Right lobe of liver (tissue), 6 donors: ENCODE measurements at regions not wholly inside any gene's neighbourhood (a gene's known extent, or its start where the extent isn't known, plus 50 kb on each side); places are given as distances from the start of the nearest gene placed in this dataset.

Experiments
- ATAC-seq, 4 donors: fragments of 200-7000 bp; cut with Tn5 transposase; one replicate each; pipeline ENCODE4 v1.9.1; 2020; ENCODE audit warnings: mild to moderate bottlenecking in 4 of 4, moderate library complexity in 4 of 4
- DNase-seq, 3 donors: peaks; one replicate each; pipeline ENCODE4 v3.0.0-alpha.2; 2020
- H3K27ac ChIP-seq, 3 donors: fragments of 200-600 bp; one replicate each; pipeline ENCODE4 v1.8.0; 2022
- H3K27me3 ChIP-seq, 2 donors: fragments of 200-600 bp; one replicate each; pipeline ENCODE4 v1.8.0; 2022
- H3K36me3 ChIP-seq, 4 donors: fragments of 200-600 bp; sonication (generic) in 1 of 4; one replicate each; pipeline versions ENCODE4 v1.5.1 to v1.8.0; 2017 to 2022; ENCODE audit warnings: control low read depth in 1 of 4
- H3K4me1 ChIP-seq, 4 donors: fragments of 200-600 bp; sonication (generic) in 1 of 4; one replicate each; pipeline versions ENCODE4 v1.5.1 to v1.8.0; 2017 to 2022; ENCODE audit warnings: control low read depth in 1 of 4
- H3K4me3 ChIP-seq, 3 donors: fragments of 200-600 bp; one replicate each; pipeline ENCODE4 v1.8.0; 2022
- H3K9me3 ChIP-seq, 4 donors: fragments of 200-600 bp; sonication (generic) in 1 of 4; one replicate each; pipeline versions ENCODE4 v1.5.1 to v1.8.0; 2017 to 2022; ENCODE audit warnings: control low read depth in 1 of 4
- CTCF ChIP-seq, 4 donors: fragments of 200-600 bp in 3 of 4; fragments of 450-650 bp in 1 of 4; IDR thresholded peaks; one replicate each; pipeline versions ENCODE4 v1.5.1 to v1.8.0; 2016 to 2022; ENCODE audit warnings: antibody characterized with exemption in 4 of 4, mild to moderate bottlenecking in 2 of 4
- POLR2A ChIP-seq: fragments of 450-650 bp; IDR thresholded peaks from one replicate; pipeline ENCODE4 v1.6.1; 2017; ENCODE audit warnings: antibody characterized with exemption, mild to moderate bottlenecking
- WGBS: methylation state at CpG from one replicate; pipeline ENCODE4 v1.1.6; 2018; ENCODE audit warnings: low coverage, low lambda C conversion rate; ENCODE audit not compliant: insufficient coverage; ENCODE audit errors: missing lambda C conversion rate; 5-methylcytosine and 5-hydroxymethylcytosine counted together
- intact Hi-C, 2 donors: fragments of 100-400 bp; cut with DNase I; formaldehyde crosslinking; loops; one replicate each; pipeline versions ENCODE4 v1.11.2 to v1.14.1; 2022
- donor health status: DM: no; HTN: yes; CAD: no.
- donor health status: DM: no; HTN: no; CAD: no.
- donor health status: DM: no; HTN: no; CAD: no.
- donor health status: DM: no; HTN: yes; CAD: no.
- donor health status: DM: no; HTN: yes; CAD: no.

- ATAC-seq, result no peak
- no peaks in the 10 kb centered on the region for H3K9me3 ChIP-seq
- DNase-seq, result no peak
- 0% methylated on average over 2 of the region's 7 CpGs for WGBS
- no peaks in the 10 kb centered on the region for H3K27me3 ChIP-seq
- no peak for TF ChIP-seq POLR2A
- no peaks in the 10 kb centered on the region for H3K4me1 ChIP-seq
- intact Hi-C loops, result no loop called here
- H3K4me3 ChIP-seq, result no peak overlapping the region
- H3K27ac ChIP-seq, result no peak overlapping the region
- no peaks in the 10 kb centered on the region for H3K36me3 ChIP-seq
These were observed 88.8 kb upstream of the ANKFN1 start for GRCh38 chr17:56064506-56064905.

- ATAC-seq (no peak), DNase-seq (no peak)
- H3K4me1 ChIP-seq, result no peaks in the 10 kb centered on the region
- H3K9me3 ChIP-seq, result no peaks in the 10 kb centered on the region
- no peaks in the 10 kb centered on the region for H3K27me3 ChIP-seq
- intact Hi-C loops, result no loop called here
- H3K4me3 ChIP-seq, result no peak overlapping the region
- H3K27ac ChIP-seq, result no peak overlapping the region
- no peaks in the 10 kb centered on the region for H3K36me3 ChIP-seq
- WGBS, result 69% methylated on average over 4 of the region's 6 CpGs
- TF ChIP-seq POLR2A, result no peak
- TF ChIP-seq CTCF (IDR thresholded peaks at IDR 0.05), result no peak
These were observed 78.8 kb upstream of the ANKFN1 start for GRCh38 chr17:56074361-56074890.

- TF ChIP-seq POLR2A (no peak), CTCF (IDR thresholded peaks at IDR 0.05) (no peak)
- H3K36me3 ChIP-seq, result no peaks in the 10 kb centered on the region
- no peak for DNase-seq
- H3K27ac ChIP-seq, result no peak overlapping the region
- H3K4me1 ChIP-seq, result no peaks in the 10 kb centered on the region
- intact Hi-C loops, result no loop called here
- no peak for ATAC-seq
- no peaks in the 10 kb centered on the region for H3K27me3 ChIP-seq
- H3K4me3 ChIP-seq, result no peak overlapping the region
- no peaks in the 10 kb centered on the region for H3K9me3 ChIP-seq
These were observed 76.3 kb upstream of the ANKFN1 start for GRCh38 chr17:56076980-56077379.

- H3K27ac ChIP-seq, result no peak overlapping the region
- DNase-seq (no peak), ATAC-seq (no peak)
- no peaks in the 10 kb centered on the region for H3K27me3 ChIP-seq
- WGBS, result 89% methylated on average over 2 of the region's 2 CpGs
- no peak for TF ChIP-seq POLR2A
- no peak for TF ChIP-seq CTCF (IDR thresholded peaks at IDR 0.05)
- H3K4me3 ChIP-seq, result no peak overlapping the region
- intact Hi-C loops, result no loop called here
- no peaks in the 10 kb centered on the region for H3K9me3 ChIP-seq
- no peaks in the 10 kb centered on the region for H3K4me1 ChIP-seq
- no peaks in the 10 kb centered on the region for H3K36me3 ChIP-seq
These were observed 69.8 kb upstream of the ANKFN1 start for GRCh38 chr17:56083475-56083874.

- WGBS, result 86% methylated on average over 3 of the region's 3 CpGs
- no peak for ATAC-seq
- Histone ChIP-seq H3K4me1 (no peaks in the 10 kb centered on the region), H3K27me3 (no peaks in the 10 kb centered on the region), H3K9me3 (no peaks in the 10 kb centered on the region), H3K4me3 (no peak overlapping the region), H3K27ac (no peak overlapping the region), H3K36me3 (no peaks in the 10 kb centered on the region)
- TF ChIP-seq CTCF (IDR thresholded peaks at IDR 0.05), result no peak
- TF ChIP-seq POLR2A, result no peak
- no peak for DNase-seq
- intact Hi-C loops, result no loop called here
These were observed 67.6 kb upstream of the ANKFN1 start for GRCh38 chr17:56085576-56086267.
